ENCODE measurements at regions not wholly inside any gene's neighbourhood (a gene's known extent, or its start where the extent isn't known, plus 50 kb on each side); places are given as distances from the start of the nearest gene placed in this dataset.
"Not testable (repeated sequence)": the region's sequence is repeated elsewhere in the genome, so short reads cannot be mapped to it uniquely, and the experiment has no call there.

- DNase-seq, result no peak
Measured at GRCh38 chr13:90882551-90882950, 464.9 kb upstream of the MIR17HG start.

- no peak for DNase-seq
Measured at GRCh38 chr13:90883592-90883991, 463.9 kb upstream of the MIR17HG start.

GRCh38 chr13:90884066-90884465, 463.4 kb upstream of the MIR17HG start:
- no peak for DNase-seq

GRCh38 chr13:90889906-90890834, 457.3 kb upstream of the MIR17HG start:
- DNase-seq, result no peak

GRCh38 chr13:90891329-90891728, 456.2 kb upstream of the MIR17HG start:
- DNase-seq, result no peak

- not testable (repeated sequence) for DNase-seq
Measured at GRCh38 chr13:90893199-90893598, 454.3 kb upstream of the MIR17HG start.

- no peak for DNase-seq
Measured at GRCh38 chr13:90896002-90896401, 451.5 kb upstream of the MIR17HG start.

GRCh38 chr13:90898811-90899210, 448.7 kb upstream of the MIR17HG start:
- DNase-seq, result no peak

- no peak for DNase-seq
Measured at GRCh38 chr13:90899416-90899815, 448.1 kb upstream of the MIR17HG start.

GRCh38 chr13:90902255-90902654, 445.2 kb upstream of the MIR17HG start:
- DNase-seq, result no peak

GRCh38 chr13:90906554-90906953, 440.9 kb upstream of the MIR17HG start:
- DNase-seq, result no peak

GRCh38 chr13:90908792-90909191, 438.7 kb upstream of the MIR17HG start:
- DNase-seq, result no peak

GRCh38 chr13:90910018-90910639, 437.4 kb upstream of the MIR17HG start:
- DNase-seq, result no peak

- DNase-seq, result no peak
Measured at GRCh38 chr13:90912247-90912646, 435.2 kb upstream of the MIR17HG start.

GRCh38 chr13:90918536-90918935, 429.0 kb upstream of the MIR17HG start:
- DNase-seq, result no peak

- DNase-seq, result no peak
Measured at GRCh38 chr13:90919153-90919552, 428.3 kb upstream of the MIR17HG start.

GRCh38 chr13:90926459-90926858, 421.0 kb upstream of the MIR17HG start:
- DNase-seq, result no peak

GRCh38 chr13:90928109-90928508, 419.4 kb upstream of the MIR17HG start:
- DNase-seq, result no peak

- no peak for DNase-seq
Measured at GRCh38 chr13:90933097-90933826, 414.2 kb upstream of the MIR17HG start.

GRCh38 chr13:90934741-90935140, 412.7 kb upstream of the MIR17HG start:
- DNase-seq, result no peak

- DNase-seq, result no peak
Measured at GRCh38 chr13:90938848-90939247, 408.6 kb upstream of the MIR17HG start.

GRCh38 chr13:90943946-90944345, 403.5 kb upstream of the MIR17HG start:
- no peak for DNase-seq

- DNase-seq, result not testable (repeated sequence)
Measured at GRCh38 chr13:90945146-90945545, 402.3 kb upstream of the MIR17HG start.

- DNase-seq, result not testable (repeated sequence)
Measured at GRCh38 chr13:90946125-90946524, 401.4 kb upstream of the MIR17HG start.

Measured in activated CD4-positive, alpha-beta T cell treated with anti-CD3 and anti-CD28 coated beads, Interleukin-2, amount 50 U/mL, for 16 hours (primary cell).